ENCODE measurements at regions not wholly inside any gene's neighbourhood (a gene's known extent, or its start where the extent isn't known, plus 50 kb on each side); places are given as distances from the start of the nearest gene placed in this dataset.

DNA sequence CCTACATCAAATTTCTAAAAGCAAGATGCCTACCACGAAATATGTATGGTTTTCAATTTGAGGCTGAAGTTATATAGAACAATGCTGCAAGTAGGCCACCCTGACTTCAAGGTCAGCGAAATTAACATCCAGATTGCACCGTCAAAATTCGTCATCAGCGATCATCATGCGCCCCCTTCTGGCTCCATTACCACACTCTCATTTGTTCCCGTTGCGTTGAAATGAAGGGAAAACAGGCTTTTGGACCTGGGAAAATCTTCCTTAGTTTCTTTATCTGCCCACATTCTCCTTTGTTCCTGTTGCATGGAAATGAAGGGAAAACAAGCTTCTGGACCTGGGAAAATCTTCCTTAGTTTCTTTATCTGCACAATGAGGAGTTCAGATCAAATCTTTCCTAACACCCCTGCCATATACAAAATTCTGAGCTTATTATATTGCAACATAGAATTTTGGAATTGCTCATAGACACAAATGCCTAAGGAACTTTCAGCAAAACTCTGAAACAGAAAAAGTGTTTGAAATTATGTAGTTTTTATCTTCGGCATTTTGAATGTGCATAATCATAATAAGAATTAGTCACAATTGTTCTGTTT is 98.2 kb upstream of the PRKCQ start (continued):
- TF ChIP-seq JUND (IDR thresholded peaks at IDR 0.05; ENCODE audit: borderline replicate concordance, low read depth, low read length): peak; percentile 39; the same call in 1 of the 2 replicates
- TF ChIP-seq JUND (tag; IDR thresholded peaks at IDR 0.05; ENCODE audit: borderline replicate concordance, low read depth, low read length): no peak
- TF ChIP-seq EGR1 (conservative IDR thresholded peaks at IDR 0.05): no peak
- TF ChIP-seq CREB1 (IDR thresholded peaks at IDR 0.05): peak; percentile 64
- TF ChIP-seq CREB1 (CRISPR knock-in tag; IDR thresholded peaks at IDR 0.05): peak; percentile 41; the same call in 1 of the 2 replicates
- no peak for TF ChIP-seq PTRF (tag; IDR thresholded peaks at IDR 0.05)
- no peak for TF ChIP-seq FOS (IDR thresholded peaks at IDR 0.05; ENCODE audit: extremely low read depth, insufficient read length)
- no peak for TF ChIP-seq ZNF143 (CRISPR knock-in tag; IDR thresholded peaks at IDR 0.05)
- TF ChIP-seq BCL6 (CRISPR knock-in tag; IDR thresholded peaks at IDR 0.05): no peak
- TF ChIP-seq ZKSCAN3 (CRISPR knock-in tag; IDR thresholded peaks at IDR 0.05): no peak
- TF ChIP-seq GTF2F1 (IDR thresholded peaks at IDR 0.05; ENCODE audit: low read depth, low read length): no peak
- TF ChIP-seq ZNF12 (CRISPR knock-in tag; IDR thresholded peaks at IDR 0.05): no peak
- no peak for TF ChIP-seq FUS (optimal IDR thresholded peaks at IDR 0.05; ENCODE audit: low read depth, low read length)
- TF ChIP-seq ZNF324 (CRISPR knock-in tag; IDR thresholded peaks at IDR 0.05): no peak
- TF ChIP-seq, protein P1, sequence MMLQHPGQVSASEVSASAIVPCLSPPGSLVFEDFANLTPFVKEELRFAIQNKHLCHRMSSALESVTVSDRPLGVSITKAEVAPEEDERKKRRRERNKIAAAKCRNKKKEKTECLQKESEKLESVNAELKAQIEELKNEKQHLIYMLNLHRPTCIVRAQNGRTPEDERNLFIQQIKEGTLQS (IDR thresholded peaks at IDR 0.05): no peak
- TF ChIP-seq, protein P1 (CRISPR knock-in tag; conservative IDR thresholded peaks at IDR 0.05): no peak
- no peak for TF ChIP-seq PML (IDR thresholded peaks at IDR 0.05; ENCODE audit: low read length)
- no peak for TF ChIP-seq YBX1 (IDR thresholded peaks at IDR 0.05)
- TF ChIP-seq, protein P2, sequence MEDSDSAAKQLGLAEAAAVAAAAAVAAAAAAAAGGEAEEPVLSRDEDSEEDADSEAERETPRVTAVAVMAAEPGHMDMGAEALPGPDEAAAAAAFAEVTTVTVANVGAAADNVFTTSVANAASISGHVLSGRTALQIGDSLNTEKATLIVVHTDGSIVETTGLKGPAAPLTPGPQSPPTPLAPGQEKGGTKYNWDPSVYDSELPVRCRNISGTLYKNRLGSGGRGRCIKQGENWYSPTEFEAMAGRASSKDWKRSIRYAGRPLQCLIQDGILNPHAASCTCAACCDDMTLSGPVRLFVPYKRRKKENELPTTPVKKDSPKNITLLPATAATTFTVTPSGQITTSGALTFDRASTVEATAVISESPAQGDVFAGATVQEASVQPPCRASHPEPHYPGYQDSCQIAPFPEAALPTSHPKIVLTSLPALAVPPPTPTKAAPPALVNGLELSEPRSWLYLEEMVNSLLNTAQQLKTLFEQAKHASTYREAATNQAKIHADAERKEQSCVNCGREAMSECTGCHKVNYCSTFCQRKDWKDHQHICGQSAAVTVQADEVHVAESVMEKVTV (CRISPR knock-in tag; IDR thresholded peaks at IDR 0.05): peak; percentile 57
- TF ChIP-seq, protein P3, sequence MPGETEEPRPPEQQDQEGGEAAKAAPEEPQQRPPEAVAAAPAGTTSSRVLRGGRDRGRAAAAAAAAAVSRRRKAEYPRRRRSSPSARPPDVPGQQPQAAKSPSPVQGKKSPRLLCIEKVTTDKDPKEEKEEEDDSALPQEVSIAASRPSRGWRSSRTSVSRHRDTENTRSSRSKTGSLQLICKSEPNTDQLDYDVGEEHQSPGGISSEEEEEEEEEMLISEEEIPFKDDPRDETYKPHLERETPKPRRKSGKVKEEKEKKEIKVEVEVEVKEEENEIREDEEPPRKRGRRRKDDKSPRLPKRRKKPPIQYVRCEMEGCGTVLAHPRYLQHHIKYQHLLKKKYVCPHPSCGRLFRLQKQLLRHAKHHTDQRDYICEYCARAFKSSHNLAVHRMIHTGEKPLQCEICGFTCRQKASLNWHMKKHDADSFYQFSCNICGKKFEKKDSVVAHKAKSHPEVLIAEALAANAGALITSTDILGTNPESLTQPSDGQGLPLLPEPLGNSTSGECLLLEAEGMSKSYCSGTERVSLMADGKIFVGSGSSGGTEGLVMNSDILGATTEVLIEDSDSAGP (CRISPR knock-in tag; IDR thresholded peaks at IDR 0.05): no peak
- TF ChIP-seq ARNT (IDR thresholded peaks at IDR 0.05): 0 out of 4 replicates have a peak, but pooled peaks of 1 of the 2 experiments have one; percentile 32
- TF ChIP-seq ZBTB2 (IDR thresholded peaks at IDR 0.05): no peak
- no peak for TF ChIP-seq KDM5B (IDR thresholded peaks at IDR 0.05; ENCODE audit: insufficient replicate concordance, low read depth, low read length)
- TF ChIP-seq DACH1 (IDR thresholded peaks at IDR 0.05; ENCODE audit: partially characterized antibody): no peak
- peak; percentile 83 for TF ChIP-seq SMC3 (conservative IDR thresholded peaks at IDR 0.05; ENCODE audit: insufficient read depth, low read depth, low read length)
- no peak for TF ChIP-seq BACH1 (tag; IDR thresholded peaks at IDR 0.05)
